GM23338 (cell line): ENCODE measurements at regions not wholly inside any gene's neighbourhood (a gene's known extent, or its start where the extent isn't known, plus 50 kb on each side); places are given as distances from the start of the nearest gene placed in this dataset.

ENCODE experiments used
- EZH2 ChIP-seq: fragments of 200-600 bp; sonication (generic); IDR thresholded peaks from one replicate; pipeline ENCODE4 v1.8.0; 2017; ENCODE audit warnings: antibody characterized with exemption, mild to moderate bottlenecking, low read depth; ENCODE audit not compliant: unreplicated experiment
- EZH2phosphoT487 ChIP-seq: fragments of 200-600 bp; sonication (generic); IDR thresholded peaks from one replicate; pipeline ENCODE4 v1.8.1; 2018; ENCODE audit warnings: antibody characterized with exemption; ENCODE audit not compliant: unreplicated experiment
- JUNB ChIP-seq: IDR thresholded peaks from one replicate; pipeline ENCODE4 v1.6.1; 2016; ENCODE audit warnings: antibody characterized with exemption; ENCODE audit not compliant: unreplicated experiment
- POLR2AphosphoS5 ChIP-seq: IDR thresholded peaks from 2 replicates; pipeline ENCODE4 v1.6.1; 2016; ENCODE audit warnings: antibody characterized with exemption, low read depth
- STAT1 ChIP-seq: IDR thresholded peaks from one replicate; pipeline ENCODE4 v1.6.1; 2016; ENCODE audit warnings: antibody characterized with exemption; ENCODE audit not compliant: unreplicated experiment
- TF ChIP-seq, protein P1 (sequence below), 2 experiments: fragments of 200-600 bp in 1 of 2; sonication (generic) in 1 of 2; conservative IDR thresholded peaks; 2 replicates each; pipeline versions ENCODE4 v1.5.1 to v1.6.1; 2016 to 2017; ENCODE audit warnings: antibody characterized with exemption in 2 of 2, low read depth in 2 of 2, mild to moderate bottlenecking in 2 of 2, moderate library complexity in 1 of 2
- TF ChIP-seq, protein P2 (sequence below): IDR thresholded peaks from one replicate; pipeline ENCODE4 v1.6.1; 2018; ENCODE audit warnings: antibody characterized with exemption; ENCODE audit not compliant: unreplicated experiment

DNA sequence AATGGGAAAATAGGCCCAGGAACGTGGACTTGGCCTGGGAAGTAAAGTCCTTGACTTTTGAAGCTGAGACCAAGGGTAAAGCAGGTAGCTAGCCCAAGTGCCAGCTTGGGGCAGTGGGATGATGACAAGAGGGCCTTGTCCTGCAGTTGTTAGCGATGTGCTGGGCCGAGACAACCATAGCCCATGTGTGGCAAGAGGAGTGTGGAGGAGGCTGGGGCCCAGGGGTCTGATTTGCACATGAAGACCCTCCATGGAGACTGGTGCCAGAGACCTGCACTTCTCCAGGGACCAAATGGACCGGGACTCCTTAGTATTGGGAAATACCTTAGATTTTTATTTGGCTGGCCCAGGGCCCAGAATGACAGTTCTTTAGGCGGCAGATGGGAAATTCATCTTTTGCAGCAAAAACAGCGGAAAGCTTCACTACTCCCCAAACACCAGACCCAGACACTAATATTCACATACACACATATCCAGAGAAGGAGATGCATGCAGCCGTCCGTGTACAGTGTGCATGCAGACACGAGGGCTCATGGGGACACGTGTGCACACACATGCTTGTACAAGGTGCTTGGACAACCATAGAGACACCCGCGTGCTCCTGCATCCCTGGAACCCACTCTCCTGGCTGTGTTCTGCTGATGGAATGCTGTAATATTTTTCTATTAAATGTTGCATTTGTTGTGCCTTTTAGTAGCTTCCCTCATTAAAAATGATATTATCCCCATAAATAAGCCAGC is 78.1 kb upstream of the CSF3R start:
- no peak for TF ChIP-seq STAT1
- TF ChIP-seq, protein P1, sequence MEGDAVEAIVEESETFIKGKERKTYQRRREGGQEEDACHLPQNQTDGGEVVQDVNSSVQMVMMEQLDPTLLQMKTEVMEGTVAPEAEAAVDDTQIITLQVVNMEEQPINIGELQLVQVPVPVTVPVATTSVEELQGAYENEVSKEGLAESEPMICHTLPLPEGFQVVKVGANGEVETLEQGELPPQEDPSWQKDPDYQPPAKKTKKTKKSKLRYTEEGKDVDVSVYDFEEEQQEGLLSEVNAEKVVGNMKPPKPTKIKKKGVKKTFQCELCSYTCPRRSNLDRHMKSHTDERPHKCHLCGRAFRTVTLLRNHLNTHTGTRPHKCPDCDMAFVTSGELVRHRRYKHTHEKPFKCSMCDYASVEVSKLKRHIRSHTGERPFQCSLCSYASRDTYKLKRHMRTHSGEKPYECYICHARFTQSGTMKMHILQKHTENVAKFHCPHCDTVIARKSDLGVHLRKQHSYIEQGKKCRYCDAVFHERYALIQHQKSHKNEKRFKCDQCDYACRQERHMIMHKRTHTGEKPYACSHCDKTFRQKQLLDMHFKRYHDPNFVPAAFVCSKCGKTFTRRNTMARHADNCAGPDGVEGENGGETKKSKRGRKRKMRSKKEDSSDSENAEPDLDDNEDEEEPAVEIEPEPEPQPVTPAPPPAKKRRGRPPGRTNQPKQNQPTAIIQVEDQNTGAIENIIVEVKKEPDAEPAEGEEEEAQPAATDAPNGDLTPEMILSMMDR (conservative IDR thresholded peaks at IDR 0.05; ENCODE audit: low read depth in 2 of 2): no peak
- no peak for TF ChIP-seq EZH2phosphoT487
- TF ChIP-seq EZH2: no peak
- no peak for TF ChIP-seq POLR2AphosphoS5
- TF ChIP-seq, protein P2, sequence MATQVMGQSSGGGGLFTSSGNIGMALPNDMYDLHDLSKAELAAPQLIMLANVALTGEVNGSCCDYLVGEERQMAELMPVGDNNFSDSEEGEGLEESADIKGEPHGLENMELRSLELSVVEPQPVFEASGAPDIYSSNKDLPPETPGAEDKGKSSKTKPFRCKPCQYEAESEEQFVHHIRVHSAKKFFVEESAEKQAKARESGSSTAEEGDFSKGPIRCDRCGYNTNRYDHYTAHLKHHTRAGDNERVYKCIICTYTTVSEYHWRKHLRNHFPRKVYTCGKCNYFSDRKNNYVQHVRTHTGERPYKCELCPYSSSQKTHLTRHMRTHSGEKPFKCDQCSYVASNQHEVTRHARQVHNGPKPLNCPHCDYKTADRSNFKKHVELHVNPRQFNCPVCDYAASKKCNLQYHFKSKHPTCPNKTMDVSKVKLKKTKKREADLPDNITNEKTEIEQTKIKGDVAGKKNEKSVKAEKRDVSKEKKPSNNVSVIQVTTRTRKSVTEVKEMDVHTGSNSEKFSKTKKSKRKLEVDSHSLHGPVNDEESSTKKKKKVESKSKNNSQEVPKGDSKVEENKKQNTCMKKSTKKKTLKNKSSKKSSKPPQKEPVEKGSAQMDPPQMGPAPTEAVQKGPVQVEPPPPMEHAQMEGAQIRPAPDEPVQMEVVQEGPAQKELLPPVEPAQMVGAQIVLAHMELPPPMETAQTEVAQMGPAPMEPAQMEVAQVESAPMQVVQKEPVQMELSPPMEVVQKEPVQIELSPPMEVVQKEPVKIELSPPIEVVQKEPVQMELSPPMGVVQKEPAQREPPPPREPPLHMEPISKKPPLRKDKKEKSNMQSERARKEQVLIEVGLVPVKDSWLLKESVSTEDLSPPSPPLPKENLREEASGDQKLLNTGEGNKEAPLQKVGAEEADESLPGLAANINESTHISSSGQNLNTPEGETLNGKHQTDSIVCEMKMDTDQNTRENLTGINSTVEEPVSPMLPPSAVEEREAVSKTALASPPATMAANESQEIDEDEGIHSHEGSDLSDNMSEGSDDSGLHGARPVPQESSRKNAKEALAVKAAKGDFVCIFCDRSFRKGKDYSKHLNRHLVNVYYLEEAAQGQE: no peak
- no peak for TF ChIP-seq JUNB
